Pancreas (tissue), 10 donors: ENCODE measurements at regions not wholly inside any gene's neighbourhood (a gene's known extent, or its start where the extent isn't known, plus 50 kb on each side); places are given as distances from the start of the nearest gene placed in this dataset.

ENCODE experiments used
- ATAC-seq, 4 donors: fragments of 200-7000 bp; cut with Tn5 transposase; one replicate each; pipeline versions ENCODE4 v1.8.0 to v1.9.1; 2020; ENCODE audit warnings: mild to moderate bottlenecking in 4 of 4, moderate library complexity in 4 of 4
- DNase-seq, 6 donors: peaks; one replicate each; pipeline ENCODE4 v3.0.0-alpha.2; 2020
- FAIRE-seq: peaks from 2 replicates; lab custom pipeline; 2012; peaks lifted over from hg19 to GRCh38; lab: Jason Lieb, UNC
- H3K27ac ChIP-seq, 4 donors: fragments of 200-600 bp; sonication (generic); 1 replicate in 3 of 4; 2 replicates in 1 of 4; pipeline versions ENCODE4 v1.5.0 to v1.8.0; 2020
- H3K27me3 ChIP-seq, 4 donors: fragments of 200-600 bp; one replicate each; pipeline ENCODE4 v1.8.0; 2021
- H3K36me3 ChIP-seq, 3 donors: fragments of 200-600 bp; sonication (generic) in 1 of 3; one replicate each; pipeline versions ENCODE4 v1.5.0 to v1.8.0; 2020 to 2021
- H3K4me1 ChIP-seq, 3 donors: fragments of 200-600 bp; one replicate each; pipeline ENCODE4 v1.8.0; 2021
- H3K4me3 ChIP-seq, 4 donors: fragments of 200-600 bp; sonication (generic) in 2 of 4; one replicate each; pipeline versions ENCODE4 v1.5.0 to v1.8.0; 2020 to 2021
- H3K9me3 ChIP-seq, 4 donors: fragments of 200-600 bp; one replicate each; pipeline ENCODE4 v1.8.0; 2021
- WGBS, 2 donors: extraction: QIAGEN DNeasy Blood & Tissue Kit; methylation state at CpG; one replicate each; pipeline ENCODE4 v1.1.7; 2013; 5-methylcytosine and 5-hydroxymethylcytosine counted together
- intact Hi-C, 3 donors: fragments of 100-400 bp; cut with DNase I; formaldehyde crosslinking; loops; one replicate each; pipeline versions ENCODE4 v1.11.1 to v1.14.2; 2022
- TF ChIP-seq, protein P1 (sequence below), 4 donors: fragments of 200-600 bp; sonication (generic) in 3 of 4; IDR thresholded peaks; one replicate each; pipeline versions ENCODE4 v1.5.0 to v1.8.0; 2021; ENCODE audit warnings: antibody characterized with exemption in 4 of 4
- donor health status: healthy with polysubstance abuse.
- donor health status: DM: no; HTN: no; CAD: no; lungs with moderate emphysema.
- donor health status: DM: no; HTN: no; CAD: no.
- donor health status: control.
- donor health status: control.
- donor health status: Bipolar disorder and iron deficiency.
- donor health status: DM: yes; HTN: yes; CAD: no.
- donor health status: DM: no; HTN: no; CAD: no.
- donor health status: DM: no; HTN: no; CAD: no.
- donor health status: DM: yes; HTN: yes; CAD: no.

DNA sequence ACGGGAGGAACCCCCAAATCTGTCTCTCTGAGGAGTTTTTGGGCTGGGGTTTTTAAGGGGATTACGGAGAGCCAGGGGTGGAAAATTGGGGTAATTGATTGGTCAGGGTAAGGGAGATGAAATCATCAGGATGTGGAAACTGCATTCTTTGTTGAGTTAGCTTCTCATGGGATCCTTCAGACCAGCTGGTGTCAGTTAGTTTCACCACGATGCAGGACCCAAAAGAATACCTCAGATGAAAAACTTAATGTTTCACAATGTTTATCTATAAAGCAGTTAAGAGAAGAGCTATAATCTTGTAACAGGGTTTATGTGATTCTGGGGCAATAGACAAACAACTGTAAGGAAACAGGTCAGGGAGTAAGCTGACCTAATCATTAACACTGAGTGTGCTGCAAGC lies 230.8 kb downstream of the POU4F1 start:
- no peak for DNase-seq
- Histone ChIP-seq H3K27ac (no peak overlapping the region), H3K27me3 (no peaks in the 10 kb centered on the region), H3K4me3 (no peak overlapping the region), H3K36me3 (no peaks in the 10 kb centered on the region), H3K9me3 (no peaks in the 10 kb centered on the region), H3K4me1 (no peaks in the 10 kb centered on the region)
- no peak for FAIRE-seq
- TF ChIP-seq, protein P1, sequence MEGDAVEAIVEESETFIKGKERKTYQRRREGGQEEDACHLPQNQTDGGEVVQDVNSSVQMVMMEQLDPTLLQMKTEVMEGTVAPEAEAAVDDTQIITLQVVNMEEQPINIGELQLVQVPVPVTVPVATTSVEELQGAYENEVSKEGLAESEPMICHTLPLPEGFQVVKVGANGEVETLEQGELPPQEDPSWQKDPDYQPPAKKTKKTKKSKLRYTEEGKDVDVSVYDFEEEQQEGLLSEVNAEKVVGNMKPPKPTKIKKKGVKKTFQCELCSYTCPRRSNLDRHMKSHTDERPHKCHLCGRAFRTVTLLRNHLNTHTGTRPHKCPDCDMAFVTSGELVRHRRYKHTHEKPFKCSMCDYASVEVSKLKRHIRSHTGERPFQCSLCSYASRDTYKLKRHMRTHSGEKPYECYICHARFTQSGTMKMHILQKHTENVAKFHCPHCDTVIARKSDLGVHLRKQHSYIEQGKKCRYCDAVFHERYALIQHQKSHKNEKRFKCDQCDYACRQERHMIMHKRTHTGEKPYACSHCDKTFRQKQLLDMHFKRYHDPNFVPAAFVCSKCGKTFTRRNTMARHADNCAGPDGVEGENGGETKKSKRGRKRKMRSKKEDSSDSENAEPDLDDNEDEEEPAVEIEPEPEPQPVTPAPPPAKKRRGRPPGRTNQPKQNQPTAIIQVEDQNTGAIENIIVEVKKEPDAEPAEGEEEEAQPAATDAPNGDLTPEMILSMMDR (IDR thresholded peaks at IDR 0.05), result no peak
- intact Hi-C loops, result no loop called here
- 42 to 45% methylated on average over 3 of the region's 3 CpGs for WGBS, 2 donors
- ATAC-seq, result no peak

DNA sequence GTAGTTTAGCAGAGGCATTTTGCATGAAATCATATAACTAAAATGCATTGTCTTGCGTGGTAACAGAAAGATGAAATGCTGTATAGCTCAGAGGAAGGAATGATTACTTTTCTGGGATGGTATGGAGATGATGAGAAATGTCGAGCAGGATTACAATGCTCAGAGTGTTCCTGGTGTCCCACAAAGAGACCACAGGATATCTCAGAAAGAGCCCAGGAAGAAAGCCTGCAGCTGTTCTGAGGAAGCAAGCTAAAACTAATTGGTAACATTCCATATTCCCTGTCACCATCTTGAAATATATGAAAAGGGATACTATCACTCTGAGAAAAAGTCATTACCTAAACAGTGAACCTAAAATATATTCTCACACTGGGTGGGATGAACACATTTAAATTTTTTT lies 233.1 kb downstream of the POU4F1 start:
- TF ChIP-seq, protein P1 (IDR thresholded peaks at IDR 0.05), result no peak
- FAIRE-seq (no peak), DNase-seq (no peak), ATAC-seq (no peak)
- Histone ChIP-seq H3K4me3 (no peak overlapping the region), H3K36me3 (no peaks in the 10 kb centered on the region), H3K27ac (no peak overlapping the region), H3K4me1 (no peaks in the 10 kb centered on the region), H3K9me3 (no peaks in the 10 kb centered on the region), H3K27me3 (no peaks in the 10 kb centered on the region)
- 42 to 57% methylated on average over 2 of the region's 2 CpGs for WGBS, 2 donors
- intact Hi-C loops, result no loop called here

DNA sequence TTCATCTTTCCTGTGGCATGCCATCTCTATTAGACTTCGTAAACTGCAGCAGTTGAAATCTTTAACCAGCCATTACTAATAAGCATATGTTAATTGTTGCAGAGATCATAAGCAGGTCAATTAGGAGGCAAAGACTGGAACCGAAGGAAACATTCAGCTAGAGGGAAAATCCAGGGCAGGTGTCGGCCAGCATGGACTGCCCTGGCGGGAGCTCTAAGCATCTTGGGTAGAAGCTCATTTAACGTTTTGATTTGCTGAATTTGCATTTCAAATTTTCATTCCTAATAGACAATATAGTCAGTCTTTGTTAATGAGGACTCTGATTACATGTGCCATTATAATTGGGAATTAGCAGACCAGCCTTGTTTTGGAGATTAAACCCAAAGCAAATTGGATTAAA lies 238.6 kb downstream of the POU4F1 start:
- intact Hi-C loops, result no loop called here
- FAIRE-seq (no peak), DNase-seq (no peak), ATAC-seq (no peak)
- WGBS, 2 donors, result 49 to 66% methylated on average over 5 of the region's 5 CpGs
- H3K4me1 ChIP-seq, result no peaks in the 10 kb centered on the region
- H3K4me3 ChIP-seq, result no peak overlapping the region
- no peaks in the 10 kb centered on the region for H3K9me3 ChIP-seq
- no peaks in the 10 kb centered on the region for H3K27me3 ChIP-seq
- TF ChIP-seq, protein P1 (IDR thresholded peaks at IDR 0.05), result no peak
- no peak overlapping the region for H3K27ac ChIP-seq
- no peaks in the 10 kb centered on the region for H3K36me3 ChIP-seq

DNA sequence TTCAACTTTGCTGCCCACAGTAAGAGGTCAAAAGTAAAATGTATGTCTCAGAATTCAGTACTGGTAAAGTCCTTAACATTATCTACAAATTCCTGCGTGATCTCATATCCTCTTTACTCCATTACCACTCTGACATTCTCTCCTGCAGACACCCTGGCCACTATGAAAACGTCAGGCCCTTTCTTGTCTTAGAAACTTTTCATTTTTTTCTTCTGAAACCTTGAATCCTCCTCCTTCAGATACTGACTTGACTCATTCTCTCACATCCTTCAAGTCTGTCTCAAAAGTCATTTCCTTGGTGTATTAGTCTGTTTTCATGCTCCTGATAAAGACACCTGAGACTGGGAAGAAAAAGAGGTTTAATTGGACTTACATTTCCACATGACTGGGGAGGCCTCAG lies 262.3 kb downstream of the POU4F1 start:
- Histone ChIP-seq H3K4me1 (no peaks in the 10 kb centered on the region), H3K27me3 (no peaks in the 10 kb centered on the region), H3K36me3 (no peaks in the 10 kb centered on the region), H3K27ac (no peak overlapping the region), H3K4me3 (no peak overlapping the region), H3K9me3 (no peaks in the 10 kb centered on the region)
- intact Hi-C loops, result no loop called here
- DNase-seq (no peak), FAIRE-seq (no peak), ATAC-seq (no peak)
- TF ChIP-seq, protein P1 (IDR thresholded peaks at IDR 0.05), result no peak
- WGBS, 2 donors, result 28 to 41% methylated on average over 2 of the region's 2 CpGs

DNA sequence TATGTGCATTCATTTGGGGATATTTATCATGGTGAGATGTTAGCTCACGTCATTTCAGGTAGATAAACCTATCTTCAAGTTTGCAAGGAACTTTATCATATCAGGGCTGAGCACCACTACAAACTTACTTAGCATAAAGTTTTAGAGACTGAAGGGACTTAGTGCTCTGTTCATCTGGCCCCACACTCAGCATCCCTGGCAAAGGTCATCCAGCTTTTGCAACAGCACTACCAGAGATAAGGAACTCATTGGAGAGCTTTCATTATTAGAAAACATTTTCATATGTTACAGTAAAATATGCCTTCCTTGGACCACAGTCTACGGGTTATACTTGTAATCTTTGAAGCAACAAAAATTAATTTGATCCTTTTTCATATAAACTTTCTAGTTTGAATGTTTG lies 263.4 kb downstream of the POU4F1 start:
- no peak for ATAC-seq
- no peak overlapping the region for H3K4me3 ChIP-seq
- 16 to 20% methylated on average over 2 of the region's 2 CpGs for WGBS, 2 donors

More for the DNA sequence above, 263.4 kb downstream of the POU4F1 start:
- Histone ChIP-seq H3K36me3 (no peaks in the 10 kb centered on the region), H3K27me3 (no peaks in the 10 kb centered on the region), H3K9me3 (no peaks in the 10 kb centered on the region), H3K27ac (no peak overlapping the region), H3K4me1 (no peaks in the 10 kb centered on the region)
- TF ChIP-seq, protein P1 (IDR thresholded peaks at IDR 0.05), result no peak
- FAIRE-seq, result no peak
- no peak for DNase-seq
- intact Hi-C loops, result no loop called here
